GM19452 (cell line): ENCODE measurements at regions not wholly inside any gene's neighbourhood (a gene's known extent, or its start where the extent isn't known, plus 50 kb on each side); places are given as distances from the start of the nearest gene placed in this dataset.
"Not testable (repeated sequence)": the region's sequence is repeated elsewhere in the genome, so short reads cannot be mapped to it uniquely, and the experiment has no call there.

Experiments used
- ATAC-seq: cut with Tn5 transposase; IDR thresholded peaks from one replicate; pipeline ENCODE4 v1.9.1; 2021; ENCODE audit not compliant: unreplicated experiment

GRCh38 chr18:76307293-76307690 is 187.8 kb downstream of the ZNF516 start:
- ATAC-seq, result no peak

GRCh38 chr18:76306685-76307292 is 188.3 kb downstream of the ZNF516 start:
- ATAC-seq, result no peak

GRCh38 chr18:76285866-76286265 is 209.2 kb downstream of the ZNF516 start:
- no peak for ATAC-seq

- ATAC-seq, result no peak
Measured at GRCh38 chr18:76281565-76281964, 213.5 kb downstream of the ZNF516 start.

GRCh38 chr18:76277801-76278200 is 217.2 kb downstream of the ZNF516 start:
- no peak for ATAC-seq

GRCh38 chr18:76275727-76276313 is 219.2 kb downstream of the ZNF516 start:
- ATAC-seq, result no peak

- ATAC-seq, result no peak
Measured at GRCh38 chr18:76274468-76275289, 220.4 kb downstream of the ZNF516 start.

GRCh38 chr18:76273956-76274355 is 221.1 kb downstream of the ZNF516 start:
- no peak for ATAC-seq

GRCh38 chr18:76273036-76273545 is 222.0 kb downstream of the ZNF516 start:
- no peak for ATAC-seq

- not testable (repeated sequence) for ATAC-seq
Measured at GRCh38 chr18:76267423-76267822, 227.6 kb downstream of the ZNF516 start.

GRCh38 chr18:76266236-76266991 is 228.6 kb downstream of the ZNF516 start:
- ATAC-seq, result no peak

GRCh38 chr18:76265497-76266235 is 229.4 kb downstream of the ZNF516 start:
- no peak for ATAC-seq

GRCh38 chr18:76264876-76265250 is 230.2 kb downstream of the ZNF516 start:
- no peak for ATAC-seq

GRCh38 chr18:76264198-76264875 is 230.7 kb downstream of the ZNF516 start:
- ATAC-seq, result no peak

- no peak for ATAC-seq
Measured at GRCh38 chr18:76263046-76264005, 231.7 kb downstream of the ZNF516 start.

- no peak for ATAC-seq
Measured at GRCh38 chr18:76260941-76261472, 234.0 kb downstream of the ZNF516 start.

GRCh38 chr18:76259711-76260110 is 235.3 kb downstream of the ZNF516 start:
- no peak for ATAC-seq

GRCh38 chr18:76259096-76259495 is 235.9 kb downstream of the ZNF516 start:
- no peak for ATAC-seq

GRCh38 chr18:76258209-76258608 is 236.8 kb downstream of the ZNF516 start:
- ATAC-seq, result no peak
